ENCODE measurements at regions not wholly inside any gene's neighbourhood (a gene's known extent, or its start where the extent isn't known, plus 50 kb on each side); places are given as distances from the start of the nearest gene placed in this dataset.

DNA sequence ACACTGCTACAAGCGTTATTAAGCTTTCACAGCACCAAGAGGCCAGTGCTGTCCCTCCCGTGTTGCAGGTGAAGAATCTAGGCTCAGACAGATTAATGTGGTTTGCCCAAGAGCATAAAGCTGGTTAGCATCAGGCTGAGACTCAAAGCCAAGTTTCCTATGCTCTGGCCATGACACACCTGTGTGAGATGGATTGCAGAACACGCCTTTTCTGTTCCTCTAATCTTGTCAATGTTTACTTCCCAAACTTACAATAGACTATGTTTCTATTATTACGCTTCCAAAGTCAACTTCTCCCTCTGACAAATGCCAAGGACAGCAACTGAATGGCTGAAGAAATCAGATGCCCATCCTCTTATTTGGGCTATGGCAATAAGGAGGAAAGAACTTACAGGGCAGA lies 138.4 kb upstream of the SLIT3 start:
- Histone ChIP-seq H4K20me1 (replicated peaks in 1 of 2; ENCODE audit: control insufficient read depth in 1 of 2, insufficient read depth in 2 of 2, low read length in 2 of 2) (peaks cover 0 to 2% of the 10 kb centered on the region in 2 experiments), H3K27me3 (replicated peaks in 1 of 4; ENCODE audit: control insufficient read depth in 3 of 4, extremely low read depth in 1 of 4, insufficient read depth in 3 of 4, low read length in 3 of 4) (no peaks in the 10 kb centered on the region; a peak in 2 of 7 replicates)
- no peak for FAIRE-seq
- TF ChIP-seq SP2 (IDR thresholded peaks at IDR 0.05; ENCODE audit: low read length) (no peak), PHF8 (conservative IDR thresholded peaks at IDR 0.05; ENCODE audit: low read depth, low read length) (no peak), SRF (IDR thresholded peaks at IDR 0.05; ENCODE audit: low read depth, low read length) (no peak), SIX5 (IDR thresholded peaks at IDR 0.05; ENCODE audit: low read depth, low read length) (no peak), RFX5 (IDR thresholded peaks at IDR 0.05; ENCODE audit: borderline replicate concordance, low read depth, low read length) (no peak), CBX8 (IDR thresholded peaks at IDR 0.05; ENCODE audit: borderline replicate concordance, low read depth, low read length) (no peak), GABPA (IDR thresholded peaks at IDR 0.05; ENCODE audit: borderline replicate concordance, insufficient read depth, low read length) (no peak), E2F6 (IDR thresholded peaks at IDR 0.05) (no peak), CREB1 (IDR thresholded peaks at IDR 0.05) (no peak), SIN3A (conservative IDR thresholded peaks at IDR 0.05 in 1 of 2, IDR thresholded peaks at IDR 0.05 in 1 of 2; ENCODE audit: low read depth in 1 of 2, low read length in 2 of 2) (no peak), HDAC2 (IDR thresholded peaks at IDR 0.05; ENCODE audit: borderline replicate concordance in 1 of 2, low read depth in 2 of 2, low read length in 2 of 2) (no peak)
- TF ChIP-seq, protein P1, sequence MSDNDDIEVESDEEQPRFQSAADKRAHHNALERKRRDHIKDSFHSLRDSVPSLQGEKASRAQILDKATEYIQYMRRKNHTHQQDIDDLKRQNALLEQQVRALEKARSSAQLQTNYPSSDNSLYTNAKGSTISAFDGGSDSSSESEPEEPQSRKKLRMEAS (IDR thresholded peaks at IDR 0.05), result no peak
- TF ChIP-seq, protein P2, sequence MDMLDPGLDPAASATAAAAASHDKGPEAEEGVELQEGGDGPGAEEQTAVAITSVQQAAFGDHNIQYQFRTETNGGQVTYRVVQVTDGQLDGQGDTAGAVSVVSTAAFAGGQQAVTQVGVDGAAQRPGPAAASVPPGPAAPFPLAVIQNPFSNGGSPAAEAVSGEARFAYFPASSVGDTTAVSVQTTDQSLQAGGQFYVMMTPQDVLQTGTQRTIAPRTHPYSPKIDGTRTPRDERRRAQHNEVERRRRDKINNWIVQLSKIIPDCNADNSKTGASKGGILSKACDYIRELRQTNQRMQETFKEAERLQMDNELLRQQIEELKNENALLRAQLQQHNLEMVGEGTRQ (IDR thresholded peaks at IDR 0.05; ENCODE audit: low read length), result no peak

More for the DNA sequence above, 138.4 kb upstream of the SLIT3 start:
- no peaks in the 10 kb centered on the region for H3K4me1 ChIP-seq (replicated peaks in 1 of 4; ENCODE audit: control insufficient read depth in 3 of 4, insufficient read depth in 4 of 4, low read length in 3 of 4)
- WGBS, 2 experiments (ENCODE audit: extremely low coverage in 1 of 2, insufficient coverage in 1 of 2, insufficient read length in 1 of 2, insufficient replicate concordance in 2 of 2, low coverage in 1 of 2, low lambda C conversion rate in 2 of 2, missing lambda C conversion rate in 1 of 2), result 78% methylated on average over 4 of the region's 4 CpGs; no CpG with 5 or more reads in 1 of the 2 experiments
- ChIA-PET CTCF (ENCODE audit: partially characterized antibody) (interaction anchor here (1.1 kb wide), 1 partner anchor 9 kb away, joined by 3 read pairs; no protein-coding TSS in a partner anchor), POLR2A (ENCODE audit: partially characterized antibody) (no interaction called here)
- no peak overlapping the region for H2BK12ac ChIP-seq (ENCODE audit: low read depth, low read length)
- H3K79me2 ChIP-seq (ENCODE audit: control insufficient read depth in 1 of 2, insufficient read depth in 2 of 2, low read length in 2 of 2), result no peaks in the 10 kb centered on the region
- no peaks in the 10 kb centered on the region for H3K9me3 ChIP-seq (ENCODE audit: insufficient read depth in 2 of 2, low read depth in 1 of 2, low read length in 1 of 2)
- no peak overlapping the region for H4K91ac ChIP-seq (replicated peaks; ENCODE audit: insufficient read length, low read length)
- no peak overlapping the region for H3K4me2 ChIP-seq (ENCODE audit: insufficient read depth in 1 of 2, low read depth in 2 of 2, low read length in 2 of 2)
- no peak overlapping the region for H3K23ac ChIP-seq (ENCODE audit: insufficient read length)
- no peak overlapping the region for H3K14ac ChIP-seq (ENCODE audit: insufficient read length)
- H2AK5ac ChIP-seq (ENCODE audit: low read depth, low read length), result no peak overlapping the region
- no peak overlapping the region for H4K8ac ChIP-seq (ENCODE audit: extremely low read depth, insufficient read depth, low read length)
- H3K9ac ChIP-seq (replicated peaks in 1 of 4; ENCODE audit: extremely low read depth in 1 of 4, low read depth in 3 of 4, low read length in 3 of 4), result no peak overlapping the region
- no peaks in the 10 kb centered on the region for H3K36me3 ChIP-seq (ENCODE audit: control insufficient read depth in 2 of 4, insufficient read depth in 4 of 4, low read length in 3 of 4)
- H3K4ac ChIP-seq (replicated peaks; ENCODE audit: insufficient read length, low read depth, low read length), result no peak overlapping the region
- DNase-seq (ENCODE audit: low read depth in 1 of 2, low spot score in 2 of 2), result no peak
- H2AFZ ChIP-seq (ENCODE audit: low read length), result no peak overlapping the region
- no peak overlapping the region for H2BK15ac ChIP-seq (ENCODE audit: low read length)
- no peak overlapping the region for H4K5ac ChIP-seq (ENCODE audit: insufficient read length, low read depth, low read length)
- no peak overlapping the region for H3K56ac ChIP-seq (replicated peaks; ENCODE audit: insufficient read length, low read depth, low read length)
- H2BK120ac ChIP-seq (replicated peaks; ENCODE audit: low read depth, low read length), result no peak overlapping the region
- H2BK20ac ChIP-seq (ENCODE audit: low read length), result no peak overlapping the region
- no peaks in the 10 kb centered on the region for H3K79me1 ChIP-seq (ENCODE audit: low read depth, low read length)
- no peak overlapping the region for H3K4me3 ChIP-seq (ENCODE audit: extremely low read depth in 1 of 4, insufficient read depth in 2 of 4, low read depth in 3 of 4, low read length in 4 of 4)
- no peaks in the 10 kb centered on the region for H3K23me2 ChIP-seq (ENCODE audit: low read depth, low read length)
- no peak overlapping the region for H3K27ac ChIP-seq (ENCODE audit: low read depth, low read length)
- no peak overlapping the region for H3K18ac ChIP-seq (ENCODE audit: extremely low read depth, low read length)
- H2BK5ac ChIP-seq (ENCODE audit: low read depth, low read length), result no peak overlapping the region

All from H1 (cell line).